HPDE6-E6E7 (cell line): ENCODE measurements at regions not wholly inside any gene's neighbourhood (a gene's known extent, or its start where the extent isn't known, plus 50 kb on each side); places are given as distances from the start of the nearest gene placed in this dataset.

Experiments
- DNase-seq: peaks from one replicate; pipeline ENCODE4 v3.0.0; 2011; ENCODE audit warnings: missing footprints; ENCODE audit errors: extremely low spot score

GRCh38 chr4:152159773-152160172 lies 376.1 kb downstream of the FBXW7 start:
- DNase-seq, result no peak

- no peak for DNase-seq
Observed at GRCh38 chr4:152158225-152158624, 377.7 kb downstream of the FBXW7 start.

- DNase-seq, result no peak
Observed at GRCh38 chr4:152157629-152158028, 378.3 kb downstream of the FBXW7 start.

- no peak for DNase-seq
Observed at GRCh38 chr4:152156442-152156841, 379.4 kb downstream of the FBXW7 start.

GRCh38 chr4:152155070-152155469 lies 380.8 kb downstream of the FBXW7 start:
- DNase-seq, result no peak

GRCh38 chr4:152154433-152154832 lies 381.5 kb downstream of the FBXW7 start:
- DNase-seq, result no peak

GRCh38 chr4:152153476-152154270 lies 382.2 kb downstream of the FBXW7 start:
- no peak for DNase-seq

- DNase-seq, result no peak
Observed at GRCh38 chr4:152150214-152150613, 385.7 kb downstream of the FBXW7 start.

- DNase-seq, result no peak
Observed at GRCh38 chr4:152149745-152150144, 386.1 kb downstream of the FBXW7 start.

GRCh38 chr4:152148057-152148456 lies 387.2 kb upstream of the GATB start:
- DNase-seq, result no peak

- DNase-seq, result no peak
Observed at GRCh38 chr4:152146244-152146643, 385.4 kb upstream of the GATB start.

GRCh38 chr4:152143806-152144205 lies 383.0 kb upstream of the GATB start:
- no peak for DNase-seq

GRCh38 chr4:152138451-152138850 lies 377.6 kb upstream of the GATB start:
- no peak for DNase-seq

- DNase-seq, result no peak
Observed at GRCh38 chr4:152132776-152133175, 372.0 kb upstream of the GATB start.

- DNase-seq, result no peak
Observed at GRCh38 chr4:152128356-152128755, 367.5 kb upstream of the GATB start.

- DNase-seq, result no peak
Observed at GRCh38 chr4:152126238-152126637, 365.4 kb upstream of the GATB start.

- DNase-seq, result no peak
Observed at GRCh38 chr4:152118819-152119553, 358.2 kb upstream of the GATB start.

- DNase-seq, result no peak
Observed at GRCh38 chr4:152117933-152118507, 357.2 kb upstream of the GATB start.

GRCh38 chr4:152117520-152117919 lies 356.7 kb upstream of the GATB start:
- DNase-seq, result no peak

- no peak for DNase-seq
Observed at GRCh38 chr4:152117054-152117453, 356.2 kb upstream of the GATB start.

- DNase-seq, result no peak
Observed at GRCh38 chr4:152115794-152116193, 355.0 kb upstream of the GATB start.

- no peak for DNase-seq
Observed at GRCh38 chr4:152115118-152115517, 354.3 kb upstream of the GATB start.

GRCh38 chr4:152114562-152114961 lies 353.8 kb upstream of the GATB start:
- DNase-seq, result no peak
